ENCODE measurements at regions not wholly inside any gene's neighbourhood (a gene's known extent, or its start where the extent isn't known, plus 50 kb on each side); places are given as distances from the start of the nearest gene placed in this dataset.

DNA sequence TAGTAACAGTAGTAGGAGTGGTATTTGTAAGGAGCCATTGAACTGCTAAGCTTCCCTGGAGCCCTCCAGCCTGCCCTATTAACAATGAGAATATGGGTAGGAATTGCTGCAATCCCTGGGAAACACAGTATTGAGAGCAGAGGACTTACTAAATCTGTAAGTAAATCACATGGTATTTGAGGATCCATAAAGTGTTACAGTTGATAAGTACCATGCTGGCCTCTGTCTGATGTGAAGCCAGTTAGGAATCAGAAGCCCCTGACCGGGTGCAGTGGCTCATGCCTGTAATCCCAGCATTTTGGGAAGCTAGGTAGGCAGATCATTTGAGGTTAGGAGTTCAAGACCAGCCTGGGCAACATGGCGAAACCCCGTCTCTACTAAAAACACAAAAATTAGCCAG lies 224.6 kb downstream of the C1D start:
- DNase-seq: no peak

DNA sequence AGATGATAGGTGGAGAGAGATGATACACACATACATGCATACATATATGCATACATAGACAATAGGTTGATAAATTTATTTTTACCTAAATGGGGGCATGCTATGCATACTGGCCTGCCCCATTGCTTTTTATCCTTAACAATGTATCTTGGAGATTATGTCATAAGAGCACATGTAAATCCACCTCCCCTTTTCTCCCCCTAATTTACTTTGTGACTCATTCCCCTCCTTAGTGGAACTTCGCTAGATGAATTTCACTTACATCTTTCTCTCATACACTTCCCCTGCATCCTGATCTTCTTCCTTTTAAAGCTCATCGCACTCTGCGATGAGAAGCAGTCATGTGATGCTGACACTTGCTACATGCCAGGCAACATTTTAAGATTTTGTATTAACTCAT lies 223.6 kb downstream of the C1D start:
- DNase-seq: peak; percentile 46

DNA sequence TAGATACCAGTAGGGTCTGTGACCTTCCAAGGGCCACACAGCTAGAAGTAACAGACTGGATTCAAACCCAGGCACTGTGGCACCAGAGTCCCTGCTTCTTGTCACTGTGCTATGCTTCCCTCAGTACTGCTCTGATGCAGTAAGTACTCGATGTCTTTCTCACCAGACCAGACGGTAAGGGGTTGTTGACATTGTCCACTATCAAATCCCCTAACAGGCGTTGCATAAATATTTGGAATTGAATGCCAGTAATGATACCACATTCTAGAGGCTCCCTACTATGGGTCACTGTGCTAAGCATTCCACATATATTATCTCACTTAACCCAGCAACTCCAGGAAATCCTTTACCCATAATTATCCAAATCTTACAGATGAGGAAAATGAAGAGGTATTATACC lies 223.1 kb downstream of the C1D start:
- no peak for DNase-seq

DNA sequence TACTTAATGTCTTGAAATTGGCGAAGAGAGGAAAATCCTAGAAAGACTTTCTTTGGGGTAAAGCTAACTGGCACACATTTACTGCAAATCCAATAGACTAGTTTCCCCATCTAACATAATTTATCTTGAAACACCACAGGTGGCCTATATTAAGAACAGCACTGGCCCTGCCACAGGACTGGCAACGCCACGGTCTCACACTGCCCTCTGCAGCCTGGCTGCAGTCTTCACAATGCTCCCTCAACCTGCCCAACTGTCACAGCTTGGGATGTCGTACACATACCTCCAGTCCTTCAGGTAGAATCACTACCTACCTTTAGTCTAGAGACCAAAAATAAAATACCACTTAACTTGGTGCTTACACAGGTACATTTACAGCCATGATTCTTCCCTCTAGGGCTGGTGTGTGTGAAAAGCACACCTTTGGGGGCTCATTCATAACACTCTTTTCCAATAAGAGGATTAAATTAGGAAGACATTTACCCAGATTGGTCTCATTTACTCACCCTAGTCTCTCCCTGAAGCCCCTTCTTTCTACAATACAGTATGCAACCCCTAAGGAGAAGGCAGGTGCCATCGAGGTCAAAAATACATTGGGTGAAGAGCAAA lies 222.2 kb downstream of the C1D start:
- peak; percentile 69 for DNase-seq

DNA sequence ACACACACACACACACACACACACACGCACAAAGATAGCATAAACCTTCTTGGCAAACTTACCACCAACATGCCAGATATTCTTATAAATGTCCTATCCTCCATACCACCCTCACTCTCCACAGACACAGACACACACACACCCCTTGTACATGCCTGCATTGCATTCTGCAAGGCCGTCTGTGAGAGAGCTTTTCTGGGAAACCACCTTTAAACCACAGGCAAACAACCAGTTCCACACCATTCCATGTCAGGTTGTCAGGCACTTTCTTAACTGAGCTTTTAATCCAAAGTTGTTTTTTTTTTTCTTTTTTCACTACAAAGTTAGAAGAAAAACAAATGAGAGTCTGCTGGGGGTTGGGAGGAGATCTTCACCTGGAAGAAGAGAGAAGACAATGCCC lies 221.1 kb downstream of the C1D start:
- DNase-seq: no peak

DNA sequence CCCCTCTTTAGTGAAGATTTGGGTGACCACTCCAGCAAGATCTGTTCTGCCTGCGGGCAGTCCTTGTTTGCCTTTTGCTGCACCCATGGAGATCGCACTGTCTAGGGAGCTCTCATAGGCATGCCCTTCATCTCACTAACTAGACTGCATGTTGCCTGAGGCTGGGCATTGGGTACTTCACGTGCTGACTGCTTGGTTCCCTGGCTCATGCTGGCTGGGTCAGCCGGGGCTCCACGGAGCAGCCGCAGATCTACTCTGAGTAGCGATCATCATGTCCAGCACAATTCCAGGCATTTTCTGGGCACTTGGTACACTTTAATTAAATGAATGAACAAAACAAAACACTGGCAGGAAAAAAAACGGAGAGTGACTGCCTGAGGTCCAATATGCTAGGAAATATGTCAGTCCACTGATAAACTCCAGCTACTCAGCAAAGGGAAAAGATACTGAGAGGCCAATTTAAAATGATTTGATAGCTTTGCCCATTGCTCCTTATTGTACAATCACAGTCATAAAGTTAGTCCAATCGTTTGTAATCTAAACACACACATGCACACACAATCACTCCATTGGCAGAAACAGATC lies 220.3 kb downstream of the C1D start:
- no peak for DNase-seq

DNA sequence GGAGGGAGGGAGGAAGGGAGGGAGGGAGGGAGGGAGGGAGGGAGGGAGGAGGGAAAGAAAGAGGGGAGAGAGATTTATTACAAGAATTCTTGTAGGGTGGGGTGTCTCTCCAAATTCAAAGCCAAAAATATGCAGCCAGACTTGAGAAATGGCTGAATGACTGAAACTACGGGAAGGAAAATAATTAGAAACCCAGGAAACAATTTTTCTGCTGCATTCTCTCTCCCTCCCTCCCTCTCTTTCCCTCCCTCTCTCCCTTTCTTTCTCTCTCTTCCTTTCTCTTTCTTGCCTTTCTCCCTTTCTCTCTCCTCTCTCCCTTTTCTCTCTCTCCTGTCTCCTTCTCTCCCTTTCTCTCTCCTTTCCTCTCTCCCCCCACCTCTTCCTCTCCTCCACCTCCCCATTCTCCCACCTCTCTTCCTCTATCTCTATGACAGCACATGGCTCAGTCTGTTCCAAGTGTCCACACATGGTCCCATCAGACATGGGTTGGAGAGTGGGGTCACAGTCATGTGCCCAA lies 218.7 kb downstream of the C1D start:
- no peak for DNase-seq

DNA sequence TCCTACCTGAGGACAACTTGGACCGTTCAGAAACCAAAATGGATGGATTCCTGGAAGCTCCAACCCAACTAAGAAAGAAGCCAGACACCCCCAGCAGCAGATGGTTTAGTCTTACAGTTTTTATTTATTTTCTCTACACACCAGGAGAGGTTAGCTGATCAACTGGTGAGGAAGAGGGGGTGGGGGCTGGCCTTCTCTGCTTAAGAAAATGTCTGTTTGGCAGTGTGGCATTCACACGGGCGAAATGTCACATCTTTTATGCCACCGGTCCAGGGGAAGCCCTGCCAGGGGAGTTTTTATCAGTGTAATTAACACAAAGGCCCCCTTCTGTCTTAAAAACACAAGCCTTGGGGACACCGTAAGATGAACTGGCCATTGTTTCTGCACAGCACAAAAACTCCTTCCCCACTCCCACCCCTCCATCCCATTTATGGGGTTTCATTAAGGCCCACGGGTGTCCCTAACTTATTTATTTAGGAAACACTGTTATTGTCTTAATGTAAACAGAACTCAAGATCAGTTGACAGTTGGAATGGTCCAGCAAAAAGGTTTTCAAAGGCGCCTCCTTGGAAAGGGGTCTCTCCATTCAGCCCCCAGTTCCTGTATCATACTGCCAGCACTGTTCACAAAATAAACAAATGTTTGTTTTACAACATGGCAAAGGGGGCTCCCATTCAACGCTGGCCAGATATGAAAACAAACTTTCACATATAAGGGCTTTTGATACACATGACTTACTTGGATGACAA lies 217.0 kb downstream of the C1D start:
- DNase-seq: no peak

DNA sequence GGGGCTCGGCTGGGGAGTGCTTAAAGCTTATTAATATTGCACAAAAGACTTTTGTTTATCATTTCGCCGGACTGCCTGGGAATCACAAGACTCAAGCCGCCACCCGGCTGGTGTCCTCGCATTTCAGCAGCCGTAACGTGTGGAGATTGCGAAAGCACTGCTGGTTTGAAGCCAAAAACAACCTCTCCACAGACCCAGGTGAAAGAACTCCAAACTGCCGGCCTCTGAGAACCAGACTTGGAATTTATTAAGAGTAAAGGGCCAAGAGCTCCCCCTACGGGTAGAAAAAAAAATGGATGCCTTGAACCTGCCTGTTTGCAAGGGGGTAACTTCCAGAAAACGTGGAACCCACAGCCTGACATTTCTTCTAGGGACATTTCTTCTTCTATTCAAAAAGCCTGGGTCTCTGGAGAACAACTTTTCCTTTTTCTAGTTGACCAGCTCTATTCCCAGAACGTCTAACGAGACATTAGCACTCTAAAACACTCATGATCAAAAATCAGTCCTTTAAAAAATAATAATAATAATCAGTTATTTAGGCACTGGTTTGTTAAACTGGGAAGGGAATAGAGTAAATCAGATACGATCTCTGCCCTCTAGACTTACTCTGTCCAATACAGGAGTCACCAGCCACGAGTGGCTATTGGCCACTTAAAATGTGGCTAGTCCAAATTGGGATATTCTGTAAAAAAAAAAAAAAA lies 216.3 kb downstream of the C1D start:
- peak; percentile 88 for DNase-seq

DNA sequence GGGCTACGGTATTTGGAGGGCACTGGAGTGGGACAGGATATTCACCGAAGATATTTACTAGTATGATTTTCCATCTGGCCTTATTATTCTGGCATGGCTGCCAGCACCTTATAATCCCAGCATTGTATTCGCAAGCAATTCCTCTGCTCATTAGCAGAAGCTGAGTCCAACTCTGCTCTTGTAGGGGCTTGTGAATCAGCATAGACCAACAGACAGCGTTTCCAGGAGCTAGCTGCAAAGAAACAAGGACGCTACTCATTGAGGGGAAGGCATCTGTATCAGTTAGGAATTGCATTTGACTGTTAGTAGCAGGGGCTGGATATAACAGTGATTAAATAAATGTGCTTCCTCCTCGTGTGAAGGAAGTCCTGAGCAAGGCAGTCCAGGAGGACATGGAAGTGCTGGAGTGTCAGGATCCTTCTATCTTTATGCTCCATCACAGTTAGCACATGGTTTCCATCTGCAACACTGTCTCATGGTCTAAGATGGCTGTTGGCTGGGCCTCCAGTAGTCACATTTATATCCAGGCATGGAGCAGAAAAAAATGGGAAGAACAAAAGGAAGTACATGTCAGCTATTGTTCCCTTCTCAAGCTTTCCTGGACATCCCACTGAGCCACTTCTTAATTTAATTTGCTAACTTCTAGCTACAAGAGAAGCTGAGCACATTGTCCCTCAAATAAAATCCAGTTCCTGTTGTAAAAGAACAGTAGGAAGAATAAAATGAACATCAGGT lies 214.1 kb downstream of the C1D start:
- no peak for DNase-seq

DNA sequence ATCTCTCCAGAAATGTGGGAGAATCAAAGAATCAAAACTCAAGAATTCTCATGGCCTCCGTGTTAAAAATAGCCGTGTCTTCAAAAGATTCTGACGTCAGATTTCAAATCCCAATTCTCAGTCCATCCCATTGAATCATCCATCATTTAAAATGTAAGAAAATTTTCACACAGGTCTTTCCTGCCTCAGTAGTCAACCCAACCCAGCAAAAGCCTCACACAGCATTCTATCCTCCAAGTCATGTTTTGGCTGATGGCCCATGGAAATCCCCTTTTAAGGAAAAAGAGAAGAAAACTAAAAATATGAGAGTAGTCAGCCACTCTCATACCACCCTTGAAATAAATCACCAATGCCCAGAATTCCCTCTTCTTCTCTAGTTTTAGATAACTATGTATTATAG lies 211.8 kb downstream of the C1D start:
- DNase-seq: peak; percentile 10

DNA sequence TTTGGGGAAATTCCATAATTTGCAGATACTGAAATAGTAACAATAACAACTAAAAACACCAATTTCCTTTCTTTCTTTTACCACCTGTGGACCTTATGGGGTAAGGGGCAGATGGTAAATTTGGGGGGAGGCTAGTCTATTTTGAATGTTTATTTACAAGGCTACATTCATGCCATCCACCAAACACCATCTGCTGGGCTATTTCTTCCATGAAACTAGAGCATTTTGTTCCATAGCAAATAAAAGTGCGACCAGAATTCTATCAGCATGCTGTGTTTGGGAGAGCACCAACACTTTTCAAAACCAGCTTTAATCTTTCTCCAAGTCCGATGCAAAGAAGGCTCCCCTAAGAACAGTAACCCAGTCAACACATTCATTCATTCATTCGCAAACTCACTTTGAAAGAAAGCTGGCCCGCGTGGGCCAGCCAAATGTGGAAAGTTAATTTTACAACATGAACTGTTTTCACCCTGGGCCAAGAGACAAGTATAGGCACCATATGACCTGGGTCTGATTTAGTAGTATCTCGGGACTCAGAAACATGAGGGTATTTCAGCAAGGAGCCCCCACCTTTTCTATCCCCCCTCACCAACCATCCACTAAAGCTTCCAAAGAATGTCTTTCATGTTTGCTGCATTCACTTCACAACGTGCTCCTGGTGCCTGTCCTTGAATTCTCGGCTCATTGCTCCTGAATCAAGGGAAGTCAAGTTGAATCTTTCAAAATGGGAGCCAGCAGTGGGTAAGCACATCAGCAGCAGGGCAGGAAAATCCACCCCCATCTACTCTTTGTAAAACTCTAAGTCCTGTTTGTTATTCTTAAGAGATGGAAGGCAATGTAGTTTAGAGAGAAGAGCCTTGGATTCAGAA lies 210.6 kb downstream of the C1D start:
- no peak for DNase-seq

DNA sequence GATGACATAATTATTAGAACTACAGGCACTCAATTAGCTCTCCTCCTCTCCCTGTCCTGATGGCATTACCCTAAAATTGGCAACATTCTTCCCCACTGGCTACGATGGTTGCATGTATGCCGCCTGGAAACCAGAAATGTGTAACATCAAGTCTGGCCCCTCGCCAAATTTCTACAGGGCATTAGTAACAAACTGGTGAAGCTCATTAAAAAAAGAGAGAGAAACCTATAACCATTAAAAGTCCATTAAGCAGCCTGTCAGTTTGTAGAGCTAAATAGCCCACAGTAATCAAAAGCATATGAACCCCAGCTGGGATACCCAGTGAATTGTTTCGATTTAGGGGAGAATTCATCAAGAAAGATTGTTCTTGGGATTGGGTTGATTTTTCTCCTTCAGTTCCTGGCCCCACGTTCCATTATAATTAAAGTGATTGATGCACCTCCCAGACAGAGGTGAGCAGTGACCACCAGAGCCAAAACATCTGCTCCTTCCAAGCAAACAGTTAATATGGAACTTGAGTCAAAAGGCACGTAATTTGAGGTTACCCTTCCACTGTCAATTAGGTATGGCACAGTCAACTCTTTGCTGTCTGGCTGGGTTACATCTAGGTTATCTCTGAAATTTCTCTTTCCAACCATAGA lies 208.6 kb downstream of the C1D start:
- DNase-seq: peak; percentile 24

DNA sequence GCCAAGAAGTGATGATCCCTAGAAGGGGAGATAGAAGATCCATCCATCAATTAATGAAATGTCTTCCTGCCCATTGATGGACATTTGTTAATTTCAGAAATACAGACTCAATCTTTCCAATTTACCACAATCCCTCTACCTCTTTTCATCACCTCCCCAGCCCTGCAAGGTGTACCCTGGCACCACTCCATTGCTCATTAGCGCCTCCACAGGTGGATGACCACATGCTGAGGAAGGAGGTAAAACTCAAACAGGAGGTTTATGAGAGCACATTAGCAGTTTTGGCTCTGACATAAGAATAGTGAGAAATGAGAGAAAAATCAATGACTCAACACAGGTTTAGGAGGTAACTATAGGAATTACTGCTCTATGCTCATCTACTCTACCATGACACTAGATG lies 208.0 kb downstream of the C1D start:
- DNase-seq: no peak

DNA sequence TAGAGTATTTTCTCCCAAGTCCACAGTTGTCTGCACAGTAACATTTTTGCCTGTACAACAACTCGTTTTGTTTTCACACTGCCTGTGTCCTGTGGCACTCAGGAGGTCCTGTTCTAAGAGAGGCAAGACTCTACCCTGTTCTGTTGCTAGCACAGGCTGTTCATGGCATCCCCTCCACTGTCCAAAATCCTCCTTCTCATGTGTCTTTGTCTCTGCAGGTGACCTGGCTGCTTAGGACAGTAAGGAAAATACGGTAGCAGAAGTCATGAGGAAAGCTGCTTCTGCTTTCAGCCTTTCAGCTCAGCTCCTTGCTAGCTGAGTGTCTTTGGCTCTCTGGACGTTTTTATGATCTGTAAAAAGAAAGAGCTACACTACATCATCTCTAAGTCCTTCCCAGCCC lies 205.9 kb downstream of the C1D start:
- no peak for DNase-seq

DNA sequence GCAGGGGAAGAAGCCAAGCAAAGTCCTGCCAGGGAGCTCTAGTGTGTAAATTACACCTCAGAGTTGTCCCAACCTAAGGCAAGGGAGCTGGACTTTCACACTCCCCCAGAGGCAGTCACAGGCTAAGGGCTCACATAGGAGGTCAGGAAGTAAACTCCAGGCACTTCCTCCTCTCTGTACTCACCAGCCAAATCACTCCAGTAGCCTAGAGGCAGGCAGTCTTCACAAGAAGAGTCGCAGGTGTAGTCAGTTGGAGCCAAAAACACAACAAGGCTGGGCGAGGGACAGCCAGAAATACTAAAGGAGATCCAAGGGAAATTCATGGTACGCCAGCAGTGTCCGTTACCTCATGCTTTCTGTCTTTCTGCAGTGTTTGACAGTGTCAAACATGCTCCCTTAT lies 205.0 kb downstream of the C1D start:
- no peak for DNase-seq

DNA sequence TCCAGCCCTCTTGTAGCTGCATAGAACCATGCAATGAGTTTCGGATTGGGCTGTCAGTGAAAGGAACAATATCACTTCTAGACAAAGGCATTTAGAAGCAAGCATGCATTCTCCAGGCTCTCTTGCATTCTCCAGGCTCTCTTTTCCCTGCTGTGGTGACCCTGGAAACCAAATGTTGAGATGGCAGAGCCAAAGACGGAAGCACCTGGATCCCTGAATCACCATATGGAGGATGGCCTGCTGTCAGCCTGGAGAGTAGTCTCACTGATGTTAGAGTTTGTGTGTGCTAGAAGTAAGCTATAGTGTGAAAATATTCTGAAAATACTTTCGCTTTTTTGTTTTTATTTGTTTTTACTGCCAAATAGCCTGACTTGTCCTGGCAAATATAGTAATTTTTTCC lies 203.9 kb downstream of the C1D start:
- no peak for DNase-seq

DNA sequence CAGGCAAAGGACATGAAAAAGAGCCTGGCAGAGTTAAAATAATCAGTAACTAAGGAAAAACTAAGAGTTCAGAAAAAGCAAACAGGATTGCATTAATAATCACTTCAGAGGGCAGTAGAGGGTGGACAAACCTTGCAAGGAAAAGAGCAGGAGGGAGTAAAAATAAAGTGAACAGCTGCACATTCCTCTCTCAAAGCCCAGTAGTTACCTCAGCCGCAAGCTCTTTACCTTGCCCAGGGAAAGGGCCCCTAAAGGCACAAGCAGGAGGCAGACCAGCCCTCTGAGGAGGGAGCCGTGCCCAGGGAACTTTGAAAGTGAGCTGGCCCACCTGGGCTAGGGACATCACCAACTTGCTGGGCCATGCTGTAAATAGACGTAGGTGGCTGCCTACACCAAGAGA lies 196.9 kb downstream of the C1D start:
- no peak for DNase-seq

DNA sequence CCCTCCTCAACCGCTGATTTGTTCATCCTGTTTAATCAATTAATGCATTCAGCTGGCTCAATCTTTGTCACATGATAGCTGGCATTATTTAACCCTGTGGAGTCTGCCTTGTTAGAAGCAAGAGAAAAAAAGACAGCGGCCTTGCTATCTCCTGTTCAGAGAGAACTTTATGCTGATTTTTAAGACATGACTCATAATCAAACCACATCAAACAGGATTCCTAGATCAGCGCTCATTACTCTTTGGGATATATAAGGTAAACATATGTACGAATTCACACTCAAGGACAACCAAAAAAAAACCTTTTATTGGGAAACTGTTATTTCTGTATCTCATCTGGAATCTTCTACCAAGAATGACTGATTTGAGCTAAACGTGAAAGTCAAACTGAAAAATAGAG lies 195.1 kb downstream of the C1D start:
- peak; percentile 63 for DNase-seq

DNA sequence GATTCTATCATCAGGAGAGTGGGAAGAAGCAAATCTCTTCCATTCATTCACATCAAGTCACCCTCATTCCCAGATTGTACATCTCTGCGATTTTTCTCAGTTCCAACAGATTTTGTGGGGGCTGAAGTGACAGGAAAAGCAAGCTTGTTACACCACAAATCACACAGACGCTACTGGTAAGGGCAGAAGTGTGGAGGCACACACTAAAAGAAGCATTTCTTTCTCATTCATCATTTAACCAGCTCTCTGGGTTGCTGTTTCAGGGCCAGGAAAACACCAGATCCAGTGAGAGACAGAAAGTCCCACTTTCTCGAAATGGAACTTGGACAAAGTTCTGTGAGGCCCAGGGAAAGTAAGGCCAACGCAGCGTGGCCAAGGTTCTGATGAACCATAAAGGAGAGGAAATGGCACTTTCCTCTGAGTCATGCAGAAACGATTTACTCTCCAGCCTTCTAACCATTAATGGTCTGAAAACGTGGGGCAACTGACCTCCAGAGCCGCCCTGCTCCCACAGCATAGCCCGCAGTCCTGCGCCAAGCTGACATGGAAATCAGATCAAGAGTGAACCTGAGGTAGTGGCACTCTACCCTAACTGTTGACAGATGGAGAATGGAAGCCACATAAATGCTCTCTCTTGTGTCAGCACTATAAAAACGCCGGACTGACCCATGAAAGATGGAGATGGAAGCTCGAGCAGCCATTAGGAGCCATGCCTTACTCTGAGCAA lies 191.0 kb downstream of the C1D start:
- peak; percentile 58 for DNase-seq

All from fibroblast of skin of abdomen (primary cell).